HG02623 (cell line): ENCODE measurements at regions not wholly inside any gene's neighbourhood (a gene's known extent, or its start where the extent isn't known, plus 50 kb on each side); places are given as distances from the start of the nearest gene placed in this dataset.
A peak's percentile ranks its signal among the peaks of the same experiment; 100 is the strongest.

Experiments
- ATAC-seq: cut with Tn5 transposase; IDR thresholded peaks from one replicate; pipeline ENCODE4 v1.9.1; 2021; ENCODE audit warnings: moderate library complexity; ENCODE audit not compliant: unreplicated experiment

GRCh38 chr12:118606690-118607089 lies 230.3 kb downstream of the SUDS3 start:
- no peak for ATAC-seq

GRCh38 chr12:118607831-118608230 lies 231.5 kb downstream of the SUDS3 start:
- no peak for ATAC-seq

GRCh38 chr12:118608770-118609344 lies 232.5 kb downstream of the SUDS3 start:
- ATAC-seq = no peak

DNA sequence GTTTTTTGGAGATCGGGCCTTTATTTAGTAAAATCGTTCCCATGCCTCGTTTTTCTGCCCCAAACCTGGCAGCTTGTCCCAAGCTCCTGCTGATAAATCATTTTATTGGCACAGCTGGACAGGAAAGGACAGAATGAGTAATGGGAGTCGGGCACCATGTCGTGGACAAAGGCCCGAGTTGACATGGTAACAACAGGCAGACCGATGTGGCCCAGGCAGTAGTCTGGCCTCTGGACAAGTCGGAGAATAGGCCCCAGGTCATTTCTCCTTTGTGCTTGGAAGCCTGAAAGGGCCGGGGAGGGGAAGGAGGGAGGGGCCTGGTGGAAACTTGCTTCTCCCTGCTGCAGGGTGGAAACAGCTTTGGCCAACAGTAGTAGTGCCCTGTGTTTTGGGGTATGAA lies 234.9 kb downstream of the SUDS3 start:
- no peak for ATAC-seq

DNA sequence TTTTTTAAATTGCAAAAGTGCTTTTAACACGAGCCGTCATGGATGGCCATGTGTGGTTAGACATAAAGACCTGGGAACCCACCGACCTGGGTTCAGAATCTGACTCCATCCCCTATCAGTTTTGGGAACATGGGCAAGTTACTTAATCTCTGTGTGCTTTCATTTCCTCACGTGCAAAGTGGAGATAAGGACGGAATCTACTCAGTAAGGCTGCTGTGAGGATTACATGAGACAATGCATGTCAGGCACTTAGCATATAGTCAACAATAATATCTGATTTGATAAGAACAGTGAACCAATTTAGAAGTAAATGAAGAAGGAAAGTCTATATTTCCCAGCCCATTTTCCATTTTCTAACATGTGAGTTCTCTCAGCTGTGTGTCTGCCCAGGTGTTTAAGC lies 235.4 kb downstream of the SUDS3 start:
- no peak for ATAC-seq

DNA sequence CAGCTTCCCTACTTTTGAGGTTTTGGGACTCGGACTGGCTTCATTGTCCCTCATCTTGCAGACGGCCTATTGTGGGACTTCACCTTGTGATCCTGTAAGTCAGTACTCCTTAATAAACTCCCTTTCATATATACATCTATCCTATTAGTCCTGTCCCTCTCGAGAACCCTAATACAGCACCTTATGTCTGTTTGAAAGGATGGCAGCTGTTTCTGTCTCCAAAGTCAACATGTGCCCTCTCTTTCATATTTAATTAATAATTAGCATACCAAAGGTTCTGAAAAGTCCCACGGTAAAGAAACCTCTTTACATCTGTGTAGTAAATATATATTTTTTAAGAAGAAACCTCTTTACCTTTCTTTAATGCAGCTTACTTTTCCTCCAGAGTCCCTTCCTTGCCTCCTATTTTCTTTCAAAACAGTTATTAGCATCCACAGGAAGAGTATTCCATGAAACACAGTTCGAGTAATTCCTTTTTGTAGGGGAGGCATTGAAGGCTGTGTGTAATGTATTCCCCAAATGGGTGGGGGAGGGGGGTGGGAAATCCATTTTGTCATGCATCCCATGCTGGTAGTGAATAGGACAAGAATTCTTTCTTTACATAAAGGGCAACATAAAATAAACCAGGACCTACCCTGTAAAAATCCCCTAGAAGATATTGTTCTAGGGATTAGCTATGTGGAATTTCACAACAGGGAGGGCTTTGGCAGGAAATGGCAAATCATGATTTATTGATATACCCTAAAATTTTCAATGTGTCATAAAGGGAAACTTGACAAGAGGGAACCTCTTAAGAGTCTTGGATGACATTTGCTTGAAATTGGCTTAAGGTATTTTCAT lies 241.5 kb downstream of the SUDS3 start:
- no peak for ATAC-seq

DNA sequence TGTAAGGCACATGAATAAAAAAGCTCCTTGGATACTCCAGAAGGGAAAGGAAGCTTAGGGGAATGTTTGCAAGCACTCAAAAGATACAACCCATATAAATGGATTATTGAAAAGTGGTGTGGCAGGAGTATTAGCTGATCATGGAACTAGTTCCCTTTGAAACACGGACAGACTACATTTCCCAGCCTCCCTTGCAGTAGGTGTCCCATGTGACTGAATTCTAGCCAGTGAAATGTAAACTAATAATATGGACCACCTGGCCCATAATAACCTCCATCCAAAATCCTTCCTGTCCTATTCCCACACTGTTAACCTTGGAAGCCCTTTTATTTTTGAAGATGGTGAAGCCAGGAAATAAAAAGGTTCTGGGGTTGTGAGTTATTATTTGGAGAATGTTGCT lies 242.3 kb downstream of the SUDS3 start:
- no peak for ATAC-seq

DNA sequence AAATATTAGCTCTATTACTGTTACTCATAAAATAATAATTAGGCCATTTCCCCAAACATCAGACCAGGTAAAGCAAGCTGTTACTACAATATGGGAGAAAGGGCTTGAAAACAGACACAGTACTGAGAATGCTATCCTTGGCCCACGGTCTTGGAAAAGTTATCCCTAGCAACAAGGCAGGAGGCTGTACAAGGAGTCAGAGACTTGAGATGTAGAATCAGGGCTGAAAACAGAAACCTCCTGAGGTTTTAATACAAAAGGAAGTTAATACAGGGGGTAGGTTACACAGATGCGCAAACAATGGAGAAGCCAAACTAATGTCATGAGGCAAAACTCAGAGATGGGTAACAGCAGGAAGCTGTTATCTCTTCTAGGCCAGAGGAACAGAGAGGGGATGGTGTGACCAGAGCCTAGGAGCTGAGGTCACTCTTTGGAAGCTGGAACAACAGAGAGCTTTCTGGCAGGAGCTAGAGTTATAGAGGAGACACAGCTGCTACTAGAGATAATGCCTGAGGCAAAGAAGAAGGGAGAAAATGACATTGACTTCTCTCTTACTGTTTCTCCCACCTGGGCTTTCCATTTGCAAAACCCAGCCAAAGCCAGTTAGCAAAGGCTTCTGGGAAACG lies 248.8 kb downstream of the SUDS3 start:
- no peak for ATAC-seq

DNA sequence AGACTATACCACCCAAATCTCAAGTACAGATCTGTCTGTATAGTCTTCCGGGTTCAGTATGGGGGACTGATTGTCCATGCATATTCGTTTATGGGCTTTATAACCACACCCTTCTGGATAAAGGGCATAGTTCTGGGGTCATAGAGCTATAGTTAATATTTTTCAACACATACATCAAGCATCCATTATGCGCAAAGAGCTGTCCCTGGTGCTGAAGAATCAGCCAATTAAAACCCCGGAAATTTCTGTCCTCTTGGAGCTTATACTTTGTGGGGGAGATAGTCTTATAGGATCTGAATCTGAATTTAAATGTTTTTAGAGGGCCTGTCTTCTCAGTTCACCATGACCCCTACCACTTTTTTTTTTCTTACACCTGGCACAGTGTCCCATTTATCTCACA lies 256.7 kb downstream of the SUDS3 start:
- no peak for ATAC-seq

DNA sequence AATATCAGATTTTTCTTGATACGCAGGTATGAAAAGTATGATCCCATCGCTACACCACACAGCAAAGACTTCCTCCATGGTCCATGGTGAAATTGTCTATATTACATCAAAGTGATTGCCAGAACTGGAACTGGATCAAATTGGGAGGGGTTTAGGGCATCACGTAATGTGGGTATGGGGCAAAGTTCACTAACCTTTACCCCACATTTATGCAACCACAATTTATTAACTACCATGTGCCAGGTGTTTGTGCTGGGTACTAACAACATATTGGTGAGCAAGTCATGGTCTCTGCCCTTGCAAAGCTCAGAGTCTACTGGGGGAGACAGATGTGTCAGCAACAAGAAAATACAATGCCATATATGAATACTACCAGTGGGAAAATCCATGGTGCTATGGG lies 258.9 kb downstream of the SUDS3 start:
- no peak for ATAC-seq

DNA sequence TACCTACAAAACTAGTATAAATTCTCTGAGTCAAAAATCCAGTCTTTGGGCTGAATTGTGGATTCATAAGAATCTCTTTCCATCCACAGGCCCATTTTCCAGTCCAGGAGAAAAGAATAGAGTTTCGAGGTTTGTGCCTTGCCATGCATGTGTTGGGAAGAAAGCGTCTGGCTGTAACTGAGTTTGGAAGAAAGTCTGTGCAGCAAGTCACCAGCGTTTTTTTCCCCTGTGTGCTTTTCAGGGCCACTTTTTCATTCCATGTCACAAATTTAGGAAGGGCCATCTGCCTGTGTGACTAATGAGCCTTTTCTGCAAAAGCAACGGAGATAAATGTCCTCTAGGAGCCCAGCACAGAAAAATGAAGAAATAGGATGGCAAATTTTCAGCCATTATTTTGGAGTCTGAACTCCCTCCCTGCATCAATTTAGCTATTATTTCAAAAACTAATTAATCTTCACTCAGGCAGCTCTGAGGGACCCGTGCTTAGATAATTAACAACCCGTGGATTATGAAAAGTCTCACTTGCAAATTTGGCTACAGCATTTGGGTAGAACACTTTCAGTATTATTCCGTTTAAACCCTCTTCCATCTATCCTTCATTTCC lies 261.5 kb downstream of the SUDS3 start:
- no peak for ATAC-seq

DNA sequence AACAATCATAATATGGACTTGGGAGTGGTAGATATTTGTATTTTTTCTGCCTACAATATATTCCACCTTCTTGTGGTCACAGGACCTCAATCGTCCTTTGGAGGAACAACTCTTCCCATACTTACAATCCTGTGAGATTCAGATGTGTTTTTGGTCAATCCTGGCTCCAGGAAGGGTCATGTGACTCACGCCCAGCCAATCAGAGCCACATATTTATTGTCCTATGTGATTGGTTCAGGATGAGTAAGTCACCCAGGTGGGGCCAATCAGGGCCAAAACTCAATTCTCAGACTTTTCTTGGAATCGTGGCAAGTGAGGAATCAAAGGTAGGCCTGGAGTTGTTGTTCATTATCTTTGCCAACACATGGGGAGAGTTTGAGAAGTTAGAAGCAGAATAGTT lies 264.9 kb downstream of the SUDS3 start:
- ATAC-seq = no peak

- no peak for ATAC-seq
These were observed 268.9 kb downstream of the SUDS3 start for GRCh38 chr12:118645219-118645618.

- ATAC-seq = no peak
These were observed 273.6 kb downstream of the SUDS3 start for GRCh38 chr12:118649765-118650585.

GRCh38 chr12:118650586-118650960 lies 274.2 kb downstream of the SUDS3 start:
- no peak for ATAC-seq

GRCh38 chr12:118651487-118651886 lies 275.1 kb downstream of the SUDS3 start:
- no peak for ATAC-seq

GRCh38 chr12:118655588-118655987 lies 279.2 kb downstream of the SUDS3 start:
- ATAC-seq = no peak

DNA sequence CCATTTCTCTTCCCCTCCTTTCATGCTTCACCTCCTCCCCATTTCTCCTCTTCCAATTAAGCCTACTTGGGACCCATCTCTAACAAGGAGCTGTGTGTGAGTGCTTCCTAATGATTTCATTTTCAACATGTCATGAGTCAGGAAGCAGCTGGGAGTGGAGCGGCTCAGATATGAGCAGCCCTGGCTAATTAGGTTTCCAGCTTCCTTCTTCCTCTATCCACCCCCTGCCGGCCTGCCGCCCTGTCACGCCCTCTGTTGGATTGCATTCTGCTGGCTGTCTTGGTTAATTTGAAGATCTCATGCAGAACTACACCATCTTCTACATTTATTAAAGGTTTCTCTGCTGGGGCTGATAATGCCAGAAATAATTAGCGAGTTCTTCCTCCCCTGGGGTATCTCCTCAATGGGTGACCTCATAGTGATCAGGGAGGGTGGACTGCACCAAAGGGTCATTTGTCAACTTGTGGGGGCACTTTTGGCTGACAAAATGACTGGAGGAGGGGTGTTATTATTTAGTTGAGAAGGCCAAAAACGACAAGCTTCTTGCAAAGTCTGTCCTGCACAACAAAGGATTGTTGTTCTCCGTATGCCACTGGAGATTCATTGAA lies 300.9 kb upstream of the SRRM4 start:
- no peak for ATAC-seq

GRCh38 chr12:118682656-118683055 lies 298.7 kb upstream of the SRRM4 start:
- ATAC-seq = peak; percentile 47

GRCh38 chr12:118685983-118686607 lies 295.2 kb upstream of the SRRM4 start:
- no peak for ATAC-seq
